GM18502 (cell line): ENCODE measurements at regions not wholly inside any gene's neighbourhood (a gene's known extent, or its start where the extent isn't known, plus 50 kb on each side); places are given as distances from the start of the nearest gene placed in this dataset.
"Not testable (repeated sequence)": the region's sequence is repeated elsewhere in the genome, so short reads cannot be mapped to it uniquely, and the experiment has no call there.

Experiments used
- ATAC-seq: cut with Tn5 transposase; IDR thresholded peaks from one replicate; pipeline ENCODE4 v1.9.1; 2021; ENCODE audit warnings: mild to moderate bottlenecking; ENCODE audit not compliant: unreplicated experiment, poor library complexity

DNA sequence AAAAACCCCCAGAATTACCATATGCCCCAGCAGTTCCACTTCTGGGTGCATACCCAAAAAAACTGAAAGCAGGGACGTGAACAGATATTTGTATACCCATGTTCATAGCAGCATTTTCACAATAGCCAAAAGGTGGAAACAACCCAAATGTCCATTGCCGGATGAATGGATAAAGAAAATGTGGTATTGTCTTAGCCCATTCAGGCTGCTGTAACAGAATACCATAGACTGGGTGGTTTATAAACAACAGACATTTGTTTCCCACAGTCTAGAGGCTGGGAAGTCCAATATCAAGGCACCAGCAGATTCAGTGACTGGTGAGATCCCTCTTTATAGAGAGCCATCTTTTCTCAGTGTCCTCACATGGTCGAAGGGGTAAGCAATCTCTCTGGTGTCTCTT, 182.1 kb upstream of the ANKRD28 start:
- ATAC-seq: no peak

DNA sequence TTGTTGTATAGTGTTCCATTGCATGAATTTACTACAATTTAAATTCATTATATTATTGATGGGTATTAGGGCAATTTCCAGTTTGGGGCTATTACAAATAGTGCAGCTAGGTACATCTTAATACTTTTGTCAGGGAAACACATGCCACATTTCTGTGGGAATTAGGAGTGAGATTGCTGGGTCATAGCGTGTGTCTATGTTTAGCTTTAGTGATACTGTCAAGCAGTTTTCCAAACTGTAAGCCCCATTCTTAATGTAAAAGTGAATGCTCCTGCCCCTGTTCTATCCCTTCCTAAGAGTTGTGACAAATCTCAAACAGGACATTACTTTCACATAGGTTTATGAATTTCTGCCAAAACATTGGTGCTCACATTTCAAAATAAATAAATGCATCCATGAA, 184.5 kb upstream of the ANKRD28 start:
- no peak for ATAC-seq

DNA sequence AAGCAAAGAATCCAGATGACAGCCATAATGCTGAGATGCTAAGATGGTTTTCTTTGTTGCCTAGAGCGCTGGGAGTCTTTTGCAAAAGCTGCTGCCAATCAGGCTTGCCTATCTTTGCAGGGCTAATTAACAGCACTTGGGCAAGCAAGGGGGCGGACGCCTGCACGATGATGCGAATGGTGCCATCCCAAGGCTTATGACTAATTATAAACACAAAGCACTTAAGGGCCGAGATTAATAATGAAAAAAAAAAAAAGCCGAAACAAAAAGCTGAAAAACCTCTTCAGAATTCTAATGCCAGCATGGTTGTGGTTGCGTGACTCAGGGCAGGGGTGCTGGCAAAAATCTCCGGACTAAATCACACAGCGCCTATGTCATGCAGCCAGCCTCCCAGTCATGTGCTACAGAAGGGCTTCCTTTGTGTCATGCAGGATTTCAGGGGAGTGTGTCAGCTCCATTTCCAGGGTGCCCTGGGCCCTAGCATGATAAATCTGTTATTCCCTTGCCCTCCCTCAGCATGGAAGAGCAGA, 185.0 kb upstream of the ANKRD28 start:
- no peak for ATAC-seq

DNA sequence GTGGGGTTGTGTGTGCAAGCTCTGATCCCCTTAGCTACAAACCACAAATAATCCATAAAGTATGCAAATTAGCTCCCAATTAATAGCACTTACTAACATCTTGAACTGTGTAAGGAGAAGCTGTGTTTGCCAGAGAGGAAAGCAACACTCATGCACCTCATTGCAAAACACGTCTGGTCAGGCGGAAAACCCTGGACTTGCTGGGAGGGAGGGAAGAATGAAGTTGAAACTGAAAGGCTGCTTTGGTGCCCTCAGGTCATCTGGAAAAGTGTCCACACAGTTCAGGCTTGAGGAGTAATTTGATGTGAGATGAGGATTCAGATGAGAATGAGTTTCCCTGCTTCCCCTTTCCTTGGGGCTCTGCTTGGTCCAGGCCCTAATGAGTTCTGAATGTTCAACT, 185.5 kb upstream of the ANKRD28 start:
- no peak for ATAC-seq

DNA sequence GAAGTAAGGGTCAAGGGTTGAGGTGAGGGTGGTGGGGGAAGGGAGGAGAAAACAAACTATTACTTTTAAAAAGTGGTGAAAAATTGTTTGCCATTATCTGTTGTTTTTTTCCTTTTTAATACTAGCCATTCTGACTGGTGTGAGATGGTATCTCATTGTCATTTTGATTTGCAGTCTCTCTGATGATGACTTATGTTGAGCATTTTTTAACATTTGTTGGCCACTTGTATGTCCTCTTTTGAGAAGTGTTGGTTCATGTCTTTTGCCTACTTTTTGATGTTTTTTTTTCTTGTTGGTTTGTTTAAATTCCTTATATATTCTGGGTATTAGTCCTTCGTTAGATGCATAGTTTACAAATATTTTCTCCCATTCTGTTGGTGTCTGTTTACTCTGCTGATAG, 185.9 kb upstream of the ANKRD28 start:
- no peak for ATAC-seq

DNA sequence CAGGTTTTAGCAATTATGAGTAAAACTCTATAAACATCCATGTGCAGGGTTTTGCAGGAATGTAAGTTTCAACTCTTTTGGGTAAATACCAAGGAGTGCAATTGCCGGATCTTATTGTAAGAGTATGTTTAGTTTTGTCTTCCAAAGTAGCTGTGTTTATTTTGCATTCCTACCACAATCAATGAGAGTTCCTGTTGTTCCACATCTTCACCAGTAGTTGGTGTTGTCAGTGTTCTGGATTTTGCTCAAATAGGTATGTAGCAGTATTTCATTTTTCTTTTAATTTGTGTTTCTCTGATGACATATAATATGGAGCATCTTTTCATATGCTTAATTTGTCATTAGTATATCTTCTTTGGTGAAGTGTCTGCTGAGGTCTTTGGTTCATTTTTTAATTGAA, 185.1 kb upstream of the GALNT15 start:
- ATAC-seq: no peak

DNA sequence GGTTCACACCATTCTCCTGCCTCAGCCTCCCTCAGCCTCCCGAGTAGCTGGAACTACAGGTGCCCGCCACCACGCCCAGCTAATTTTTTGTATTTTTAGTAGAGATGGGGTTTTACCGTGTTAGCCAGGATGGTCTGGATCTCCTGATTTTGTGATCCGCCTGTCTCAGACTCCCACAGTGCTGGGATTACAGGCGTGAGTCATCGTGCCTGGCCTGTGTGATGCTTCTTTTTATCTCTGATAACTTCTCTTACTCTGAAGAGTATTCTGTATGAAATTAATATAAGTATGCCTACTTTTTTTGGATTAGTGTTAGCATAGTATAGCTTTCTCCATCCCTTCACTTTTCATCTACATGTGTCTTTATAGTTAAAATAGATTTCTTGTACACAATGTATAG, 180.8 kb upstream of the GALNT15 start:
- not testable (repeated sequence) for ATAC-seq

DNA sequence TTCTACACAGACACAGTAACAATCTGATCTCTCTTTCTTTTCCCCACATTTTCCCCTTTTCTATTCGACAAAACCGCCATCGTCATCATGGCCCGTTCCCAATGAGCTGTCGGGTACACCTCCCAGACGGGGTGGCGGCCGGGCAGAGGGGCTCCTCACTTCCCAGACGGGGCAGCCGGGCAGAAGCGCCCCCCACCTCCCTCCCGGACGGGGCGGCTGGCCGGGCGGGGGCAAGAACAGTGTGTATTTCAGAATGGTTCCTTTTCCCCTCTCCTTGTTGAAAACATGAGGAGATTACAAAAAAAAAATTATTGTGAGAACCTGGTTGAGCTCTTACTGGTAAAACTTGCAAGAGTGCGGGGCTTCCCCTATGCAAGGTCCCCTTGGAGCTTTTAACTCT, 178.0 kb upstream of the GALNT15 start:
- not testable (repeated sequence) for ATAC-seq

DNA sequence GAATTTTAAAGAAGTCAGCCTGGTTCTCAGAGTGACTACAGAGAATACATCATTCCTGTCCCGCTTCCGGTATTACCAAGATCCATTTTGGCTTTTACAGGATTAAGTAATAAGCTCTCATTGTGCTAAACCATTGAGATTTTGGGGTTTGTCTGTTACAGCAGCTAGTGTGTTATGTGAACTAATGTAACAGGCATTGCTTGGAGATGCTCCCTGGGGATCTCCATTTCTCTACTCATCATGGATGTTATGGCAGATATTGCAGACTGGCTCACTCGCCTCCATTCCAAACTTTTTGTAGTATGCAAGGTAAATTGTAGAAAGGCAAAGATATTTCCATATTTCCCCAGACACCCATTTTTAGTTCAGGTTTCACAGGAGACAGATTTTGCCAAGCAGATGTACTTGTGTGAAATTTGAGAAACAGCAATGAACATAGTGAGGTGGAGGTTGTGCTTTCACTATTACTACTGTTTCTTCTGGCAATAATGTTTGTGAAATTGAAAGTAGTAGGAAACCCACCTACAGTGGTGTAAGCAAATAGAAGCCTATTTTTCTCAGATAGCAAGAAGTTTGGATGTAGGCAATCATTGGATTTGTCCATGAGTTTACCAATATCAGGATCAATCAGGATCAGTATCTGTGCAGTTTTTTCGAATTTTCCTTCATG, 177.1 kb upstream of the GALNT15 start:
- peak; percentile 86 for ATAC-seq

DNA sequence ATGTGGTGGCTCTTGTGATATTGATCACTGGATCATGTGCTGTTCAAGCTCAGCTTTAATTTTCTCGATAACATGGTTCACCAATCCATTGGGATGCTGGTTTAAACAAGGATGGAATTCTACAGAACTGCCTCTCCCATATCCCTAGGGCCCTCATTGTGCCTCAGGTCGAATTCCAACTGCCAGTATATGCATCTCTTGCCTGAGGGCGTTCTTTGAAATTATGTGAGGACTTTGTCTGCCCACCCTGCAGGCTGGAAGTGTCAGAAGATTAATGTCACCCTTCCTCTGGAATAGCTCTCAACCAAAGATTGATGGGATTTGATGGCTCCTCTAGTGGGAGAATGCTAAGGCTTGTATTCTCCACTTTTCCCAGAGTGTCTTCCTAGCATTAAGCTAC, 175.6 kb upstream of the GALNT15 start:
- ATAC-seq: no peak

DNA sequence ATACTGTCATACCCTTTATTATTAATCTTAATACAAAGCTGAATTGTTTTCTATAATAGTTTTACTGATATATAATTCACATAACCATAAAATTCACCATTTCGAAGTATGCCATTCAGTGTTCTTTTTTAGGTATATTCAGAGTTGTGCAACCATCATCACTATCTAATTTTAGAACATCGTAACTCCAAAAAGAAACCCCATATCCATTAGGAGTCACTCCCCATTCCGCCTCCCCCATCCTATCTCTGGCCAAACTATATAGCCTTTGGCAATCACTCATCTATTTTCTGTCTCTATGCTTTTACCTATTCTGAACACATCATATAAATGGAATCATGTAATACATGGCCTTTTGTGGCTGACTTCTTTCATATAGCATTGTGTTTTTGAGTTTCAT, 169.7 kb upstream of the GALNT15 start:
- ATAC-seq: no peak

DNA sequence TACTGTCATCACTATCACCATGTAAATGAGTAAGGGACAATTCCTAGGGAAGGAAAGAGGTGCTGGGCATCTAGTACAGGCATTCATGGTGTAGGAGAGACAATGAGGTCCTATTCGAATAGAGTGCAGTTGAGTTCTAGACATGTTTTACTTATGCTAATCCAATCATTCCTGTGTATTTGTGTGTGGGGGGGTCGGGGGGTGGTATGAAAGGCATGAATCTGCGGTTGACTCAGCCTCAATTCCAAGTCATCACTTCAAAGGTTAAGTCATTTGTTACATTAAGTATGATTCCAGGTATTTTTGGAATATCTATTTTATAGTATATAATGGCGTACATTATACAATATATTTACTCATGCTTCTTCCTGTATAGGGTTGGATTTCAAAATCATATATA, 163.1 kb upstream of the GALNT15 start:
- ATAC-seq: no peak

DNA sequence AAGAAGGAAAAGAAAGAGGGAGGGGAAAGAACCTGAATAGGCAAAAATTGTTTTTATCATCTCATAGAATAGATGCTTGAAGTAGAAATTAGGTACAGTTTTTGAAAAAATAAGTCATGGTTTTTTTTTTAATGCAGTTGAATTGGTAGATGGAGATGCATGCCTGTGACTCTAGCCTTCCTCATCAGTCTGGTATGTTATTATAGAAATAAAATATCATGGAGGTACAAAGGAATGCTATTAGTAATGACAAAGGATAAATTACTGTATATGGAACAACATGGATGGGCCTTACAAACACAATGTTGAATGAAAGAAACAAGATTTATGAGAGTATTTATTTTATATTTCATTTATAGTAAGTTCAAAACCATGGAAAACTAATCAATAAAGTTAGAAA, 162.4 kb upstream of the GALNT15 start:
- no peak for ATAC-seq

DNA sequence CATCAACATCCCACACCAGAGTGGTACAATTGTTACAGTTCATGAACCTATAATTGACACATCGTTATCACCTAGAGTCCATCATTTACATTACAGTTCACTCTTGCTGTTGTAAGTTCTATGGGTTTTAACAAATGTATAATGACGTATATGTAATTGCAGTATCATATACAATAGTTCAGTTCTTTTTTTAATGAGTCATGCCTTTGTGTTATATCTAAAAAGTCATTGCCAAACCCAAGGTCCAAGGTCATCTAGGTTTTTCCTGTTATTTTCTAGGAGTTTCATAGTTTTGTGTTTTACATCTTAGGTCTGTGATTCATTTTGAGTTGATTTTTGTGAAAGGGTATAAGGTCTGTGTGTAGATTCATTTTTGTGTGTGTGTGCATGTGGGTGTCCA, 160.9 kb upstream of the GALNT15 start:
- ATAC-seq: no peak

DNA sequence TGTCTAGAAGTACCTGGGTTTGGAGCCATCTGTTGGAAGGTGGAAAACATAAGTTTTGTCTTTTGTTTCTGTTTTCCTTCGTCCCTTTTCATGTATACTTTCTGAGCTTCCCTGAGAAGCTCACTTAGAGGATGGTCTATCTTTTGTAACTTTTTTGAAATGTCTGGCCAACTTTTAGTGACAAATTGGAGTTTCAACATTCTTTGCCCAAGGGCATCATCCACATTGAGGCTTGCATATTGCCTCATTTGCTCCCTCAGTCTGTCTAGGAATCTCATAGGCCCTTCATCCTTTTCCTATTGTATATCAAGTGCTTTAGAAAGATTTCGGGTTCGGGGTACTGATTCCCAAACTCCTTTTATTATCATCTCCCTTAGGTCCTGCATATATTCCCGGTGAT, 152.7 kb upstream of the GALNT15 start:
- ATAC-seq: not testable (repeated sequence)

DNA sequence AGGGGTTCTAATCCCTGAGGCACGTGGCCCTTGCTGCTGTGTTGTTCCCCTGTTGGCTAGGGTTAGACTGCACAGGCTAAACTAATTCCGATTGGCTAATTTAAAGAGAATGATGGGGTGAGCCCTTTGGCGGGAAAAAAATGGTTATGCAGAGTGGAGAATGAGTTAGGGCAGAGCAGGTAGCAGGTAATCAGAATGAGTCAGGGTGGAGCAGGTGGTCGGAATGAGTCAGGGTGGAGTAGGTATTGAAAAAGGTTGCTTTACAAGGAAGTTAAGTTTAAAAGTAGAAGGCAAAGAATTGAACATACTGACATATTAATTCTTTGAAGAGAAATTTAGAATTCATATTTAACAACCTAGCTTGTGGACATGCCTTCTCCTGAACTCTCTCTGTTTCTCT, 150.6 kb upstream of the GALNT15 start:
- ATAC-seq: not testable (repeated sequence)

DNA sequence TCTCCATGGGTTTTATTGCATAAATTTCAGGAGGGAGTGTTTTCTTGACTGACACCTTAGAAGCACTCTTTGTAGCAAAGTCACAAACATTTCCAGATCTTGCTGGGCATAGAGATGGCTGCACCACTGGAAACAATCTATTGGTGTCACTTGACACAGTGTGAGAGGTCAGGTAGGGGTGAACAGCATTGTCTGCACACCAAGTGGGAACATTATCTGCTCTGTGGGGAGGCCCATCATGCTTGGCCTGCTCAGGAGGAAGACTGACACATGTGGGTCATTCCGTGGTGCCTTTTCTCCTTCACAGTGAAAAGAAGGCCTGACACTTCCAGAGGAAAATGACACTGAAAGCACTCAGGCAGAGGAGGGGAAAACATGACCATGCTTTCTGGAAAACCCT, 149.9 kb upstream of the GALNT15 start:
- no peak for ATAC-seq

DNA sequence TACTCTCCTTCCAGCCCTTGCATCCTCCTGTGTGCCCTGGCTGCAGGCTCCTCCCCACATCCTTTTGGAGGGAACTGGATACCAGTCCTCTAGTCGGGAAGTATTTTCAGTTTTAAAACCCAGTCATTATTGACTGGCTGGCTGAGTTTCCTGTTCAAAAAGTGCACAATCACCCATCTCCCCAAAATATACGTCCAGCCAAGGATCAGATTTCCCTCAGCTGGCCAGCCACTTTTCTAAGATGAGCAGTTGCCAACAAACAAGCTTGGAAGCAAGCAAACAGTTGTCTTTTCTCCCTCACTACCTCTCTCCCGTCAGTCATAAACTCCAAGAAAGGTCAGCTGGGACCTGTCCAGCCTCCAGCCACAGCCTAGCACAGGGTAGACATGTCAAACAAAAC, 147.7 kb upstream of the GALNT15 start:
- ATAC-seq: no peak

DNA sequence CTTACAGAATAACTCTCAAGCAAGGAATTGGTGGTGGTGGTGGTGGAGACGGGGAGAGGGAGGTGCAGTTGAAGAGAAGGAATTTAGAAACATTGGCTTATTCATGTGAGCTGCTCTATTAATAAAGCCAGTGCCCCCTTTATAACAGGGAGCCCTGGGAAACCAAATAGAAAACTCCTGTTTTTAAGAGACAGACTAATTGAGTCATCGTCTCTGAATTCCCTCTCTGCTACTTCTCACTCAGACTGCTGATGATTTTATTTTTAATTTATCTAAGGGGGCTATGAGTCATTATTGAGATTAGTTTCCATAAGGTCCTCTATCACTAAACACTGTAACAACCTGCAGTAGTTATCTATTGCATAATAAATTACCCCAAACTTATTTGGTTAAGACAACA, 145.9 kb upstream of the GALNT15 start:
- ATAC-seq: no peak

DNA sequence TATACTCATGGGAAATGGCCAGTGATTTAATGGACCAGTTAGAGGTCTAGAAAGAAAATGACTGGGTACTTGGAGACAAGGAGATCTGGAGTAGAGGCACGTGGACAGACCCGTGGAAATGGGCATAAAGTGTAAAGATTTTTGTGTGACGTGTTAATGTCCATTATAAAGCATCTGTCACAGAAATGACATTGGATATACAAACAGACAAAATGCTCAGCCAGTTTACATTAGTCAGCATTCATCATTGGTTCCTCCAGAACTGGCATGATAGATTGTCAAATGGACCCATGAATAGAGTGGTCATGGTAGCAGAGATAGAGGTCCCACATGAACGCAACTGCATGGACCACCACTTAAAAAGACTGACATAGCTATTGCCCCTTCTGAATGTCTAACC, 144.1 kb upstream of the GALNT15 start:
- no peak for ATAC-seq

DNA sequence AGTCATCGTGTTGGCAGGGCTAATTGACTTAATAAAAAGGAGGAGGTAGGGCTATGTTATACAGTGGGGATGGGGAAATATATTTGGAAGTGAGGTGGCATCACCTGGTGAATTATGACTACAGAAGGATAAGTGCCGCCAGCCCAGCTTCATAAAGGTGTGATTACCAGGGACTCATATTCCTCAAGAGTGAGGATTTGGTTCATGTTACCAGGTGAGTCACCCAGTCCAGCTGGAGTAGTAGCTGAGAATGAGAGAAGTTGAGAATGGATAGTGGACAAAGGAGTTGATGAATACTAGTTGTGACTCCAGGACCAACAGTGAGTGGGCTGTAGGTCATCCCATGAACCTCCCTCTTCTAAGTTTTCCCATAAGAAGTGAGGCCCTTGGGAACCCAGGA, 143.0 kb upstream of the GALNT15 start:
- ATAC-seq: no peak

DNA sequence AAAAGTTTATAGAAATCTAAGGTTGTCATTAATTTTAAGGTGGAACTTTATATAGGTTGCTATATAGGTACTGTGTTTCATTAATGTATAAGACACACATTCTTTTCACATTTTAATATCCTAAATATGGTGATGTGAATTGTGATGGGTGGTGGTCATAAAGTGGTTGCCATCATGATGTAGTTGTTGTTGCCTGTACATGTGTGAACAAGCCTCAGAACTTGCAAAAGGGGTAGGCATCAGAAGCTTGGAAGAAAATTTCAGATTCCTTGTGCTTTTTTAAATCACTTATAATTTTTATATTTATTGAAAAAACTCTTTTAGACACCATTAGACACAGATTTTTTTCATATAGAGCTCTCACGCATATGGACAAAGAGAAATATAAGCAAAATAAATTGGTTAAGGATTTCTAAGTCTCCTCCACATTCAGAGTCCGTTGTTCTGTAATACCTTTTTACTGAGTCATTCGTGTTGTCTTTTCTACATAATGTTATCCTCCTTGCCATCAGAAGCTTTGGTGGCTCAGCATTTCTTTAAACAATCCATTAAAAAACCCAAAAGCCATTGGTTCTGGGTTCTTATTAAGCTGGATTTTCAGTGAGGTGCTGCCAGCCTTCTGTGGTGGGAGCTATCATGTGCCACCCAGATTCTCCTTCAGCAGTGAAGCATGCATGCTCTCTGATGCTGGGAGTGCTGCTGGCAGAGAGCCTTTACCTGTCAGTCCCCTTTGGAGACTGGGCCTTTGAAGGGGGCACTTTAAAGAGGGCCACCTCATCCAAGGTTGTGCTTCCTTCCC, 140.4 kb upstream of the GALNT15 start:
- no peak for ATAC-seq
